Ascending aorta (tissue), 2 donors: ENCODE measurements at regions not wholly inside any gene's neighbourhood (a gene's known extent, or its start where the extent isn't known, plus 50 kb on each side); places are given as distances from the start of the nearest gene placed in this dataset.

Experiments used
- DNase-seq, 2 donors: peaks; one replicate each; pipeline ENCODE4 v3.0.0-alpha.2; 2019; ENCODE audit warnings: low spot score in 2 of 2
- H3K27ac ChIP-seq, 2 donors: fragments of 200-600 bp; sonication (generic); one replicate each; pipeline ENCODE4 v1.5.1; 2016 to 2017; ENCODE audit warnings: mild to moderate bottlenecking in 1 of 2
- H3K27me3 ChIP-seq: fragments of 200-600 bp; sonication (generic); one replicate; pipeline ENCODE4 v1.5.1; 2017
- H3K36me3 ChIP-seq, 2 donors: fragments of 200-600 bp; sonication (generic); one replicate each; pipeline ENCODE4 v1.5.1; 2016
- H3K4me1 ChIP-seq, 2 donors: fragments of 200-600 bp; sonication (generic); one replicate each; pipeline ENCODE4 v1.5.1; 2016 to 2017; ENCODE audit warnings: mild to moderate bottlenecking in 1 of 2
- H3K4me3 ChIP-seq, 2 donors: fragments of 200-600 bp; sonication (generic); one replicate each; pipeline ENCODE4 v1.5.1; 2016 to 2017; ENCODE audit warnings: mild to moderate bottlenecking in 1 of 2
- H3K9me3 ChIP-seq, 2 donors: fragments of 200-600 bp; sonication (generic); one replicate each; pipeline ENCODE4 v1.5.1; 2016
- CTCF ChIP-seq, 3 experiments: fragments of 200-600 bp in 2 of 3; fragments of 450-650 bp in 1 of 3; sonication (generic) in 2 of 3; IDR thresholded peaks; one replicate each; pipeline ENCODE4 v1.5.1; 2016 to 2019; ENCODE audit warnings: antibody characterized with exemption in 3 of 3, mild to moderate bottlenecking in 1 of 3, moderate library complexity in 1 of 3
- intact Hi-C: fragments of 100-400 bp; cut with DNase I; formaldehyde crosslinking; loops from one replicate; pipeline ENCODE4 v1.15.1; 2023

- Histone ChIP-seq H3K9me3 (no peaks in the 10 kb centered on the region), H3K4me3 (peak overlapping the region; percentile 44 to 66), H3K36me3 (no peaks in the 10 kb centered on the region), H3K27me3 (no peaks in the 10 kb centered on the region), H3K4me1 (peaks cover 0 to 11% of the 10 kb centered on the region in 2 donors), H3K27ac (peak overlapping the region; percentile 59 to 75)
- peak in 1 of 2 donors; percentile 76 for DNase-seq
- TF ChIP-seq CTCF (IDR thresholded peaks at IDR 0.05): no peak
- intact Hi-C loops: loop anchor here (1.0 kb wide), 1 partner anchor 18 kb away; no protein-coding TSS in a partner anchor
These were observed 68.9 kb upstream of the FOXK1 start for GRCh38 chr7:4612939-4613841.

DNA sequence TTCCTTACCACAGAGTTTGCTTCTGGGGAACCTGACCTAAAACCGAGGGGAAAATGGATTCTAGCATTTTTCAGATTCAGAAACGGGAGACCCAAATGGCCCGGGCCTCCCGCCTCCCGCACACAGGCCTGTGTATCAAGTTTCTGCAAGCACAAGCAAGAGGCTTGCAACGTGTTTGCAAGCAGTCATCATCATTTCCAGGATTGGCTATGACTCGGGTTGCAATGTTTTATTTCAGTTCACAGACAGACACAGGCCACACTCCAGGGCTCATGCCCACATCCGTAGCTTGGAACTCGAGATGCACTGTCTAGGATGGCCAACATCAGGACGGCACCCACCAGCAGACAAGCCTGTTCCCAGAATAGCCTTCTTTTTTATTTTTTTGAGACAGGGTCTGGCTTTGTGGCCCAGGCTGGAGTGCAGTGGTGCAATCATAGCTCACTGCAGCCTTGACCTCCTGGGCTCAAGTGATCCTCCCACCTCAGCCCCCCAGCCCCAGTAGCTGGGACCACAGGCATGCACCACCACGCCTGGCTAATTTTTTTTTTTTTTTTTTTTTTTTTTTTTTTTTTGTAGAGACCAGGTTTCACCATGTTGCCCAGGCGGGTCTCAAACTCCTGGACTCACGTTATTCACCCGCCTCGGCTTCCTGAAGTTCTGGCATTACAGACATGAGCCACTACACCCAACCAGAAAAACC lies 68.1 kb upstream of the FOXK1 start:
- peaks cover 0 to 11% of the 10 kb centered on the region in 2 donors for H3K4me1 ChIP-seq
- no peaks in the 10 kb centered on the region for H3K36me3 ChIP-seq
- peak overlapping the region; percentile 59 to 75 for H3K27ac ChIP-seq
- intact Hi-C loops: loop anchor here (1.0 kb wide), 1 partner anchor 17 kb away; no protein-coding TSS in a partner anchor
- TF ChIP-seq CTCF (IDR thresholded peaks at IDR 0.05): no peak
- H3K4me3 ChIP-seq: peak overlapping the region; percentile 44 to 66
- no peaks in the 10 kb centered on the region for H3K27me3 ChIP-seq
- H3K9me3 ChIP-seq: no peaks in the 10 kb centered on the region
- DNase-seq: peak in 1 of 2 donors; percentile 70

DNA sequence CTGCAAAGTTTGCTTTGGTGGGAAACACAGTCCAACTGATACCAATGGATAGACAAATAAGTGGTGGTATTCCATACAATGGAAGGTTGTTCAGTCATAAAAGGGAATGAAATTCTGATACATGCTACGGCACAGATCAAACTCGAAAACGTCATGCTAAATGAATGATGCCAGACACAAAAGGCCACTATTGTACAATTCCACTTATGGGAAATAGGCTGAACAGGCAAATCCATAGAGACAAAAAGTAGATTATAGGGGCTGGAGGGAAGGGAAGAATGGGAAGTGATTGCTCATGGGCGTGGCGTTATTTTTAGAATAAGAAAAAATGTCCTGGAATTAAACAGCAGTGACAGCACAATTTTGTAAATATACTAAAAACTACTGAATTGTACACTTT lies 66.0 kb upstream of the FOXK1 start:
- intact Hi-C loops: no loop called here
- Histone ChIP-seq H3K9me3 (no peaks in the 10 kb centered on the region), H3K36me3 (no peaks in the 10 kb centered on the region), H3K4me3 (no peak overlapping the region), H3K4me1 (peaks cover 0 to 13% of the 10 kb centered on the region in 2 donors), H3K27ac (no peak overlapping the region), H3K27me3 (no peaks in the 10 kb centered on the region)
- TF ChIP-seq CTCF (IDR thresholded peaks at IDR 0.05): no peak
- DNase-seq: no peak

DNA sequence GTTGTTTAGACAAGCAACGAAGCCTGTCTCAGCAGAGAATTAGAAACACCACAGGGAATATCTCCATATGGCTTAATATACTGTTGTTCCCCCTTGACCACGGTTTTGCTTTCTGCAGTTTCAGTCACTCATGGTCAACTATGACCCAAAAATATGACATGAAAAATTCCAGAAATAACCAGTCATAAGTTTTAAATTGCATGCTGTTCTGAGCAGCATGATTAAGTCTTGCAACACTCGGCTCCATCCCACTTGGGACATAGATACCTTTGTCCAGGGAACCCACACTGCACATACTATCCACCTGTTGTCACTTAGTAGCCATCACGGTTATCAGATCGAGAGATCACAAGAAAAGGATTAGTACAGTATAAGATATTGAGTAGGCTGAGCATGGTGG lies 60.7 kb upstream of the FOXK1 start:
- no peak for TF ChIP-seq CTCF (IDR thresholded peaks at IDR 0.05)
- DNase-seq: no peak
- Histone ChIP-seq H3K4me1 (peaks cover 0 to 2% of the 10 kb centered on the region in 2 donors), H3K9me3 (no peaks in the 10 kb centered on the region), H3K4me3 (no peak overlapping the region), H3K36me3 (no peaks in the 10 kb centered on the region), H3K27me3 (no peaks in the 10 kb centered on the region), H3K27ac (no peak overlapping the region)
- intact Hi-C loops: no loop called here

GRCh38 chr7:4626318-4626845 lies 55.7 kb upstream of the FOXK1 start:
- Histone ChIP-seq H3K27ac (no peak overlapping the region), H3K36me3 (no peaks in the 10 kb centered on the region), H3K4me1 (peaks cover 0 to 4% of the 10 kb centered on the region in 2 donors), H3K27me3 (no peaks in the 10 kb centered on the region), H3K4me3 (no peak overlapping the region), H3K9me3 (no peaks in the 10 kb centered on the region)
- no peak for TF ChIP-seq CTCF (IDR thresholded peaks at IDR 0.05)
- intact Hi-C loops: no loop called here
- DNase-seq: no peak
